ENCODE measurements at regions not wholly inside any gene's neighbourhood (a gene's known extent, or its start where the extent isn't known, plus 50 kb on each side); places are given as distances from the start of the nearest gene placed in this dataset.
"Not testable (repeated sequence)": the region's sequence is repeated elsewhere in the genome, so short reads cannot be mapped to it uniquely, and the experiment has no call there.

- POLR2A ChIA-PET = no interaction called here
Observed at GRCh38 chr7:114293289-114294012, 121.2 kb upstream of the FOXP2 start.

GRCh38 chr7:114279901-114280300 is 134.7 kb upstream of the FOXP2 start:
- POLR2A ChIA-PET = no interaction called here

More at GRCh38 chr7:114293289-114294012, 121.2 kb upstream of the FOXP2 start:
- CTCF ChIA-PET = no interaction called here

GRCh38 chr7:114273218-114273617 is 141.4 kb upstream of the FOXP2 start:
- POLR2A ChIA-PET = no interaction called here
- CTCF ChIA-PET = no interaction called here

More at GRCh38 chr7:114279901-114280300, 134.7 kb upstream of the FOXP2 start:
- CTCF ChIA-PET = no interaction called here

- ChIA-PET POLR2A (no interaction called here), CTCF (no interaction called here)
Observed at GRCh38 chr7:114269714-114270113, 144.9 kb upstream of the FOXP2 start.

- CTCF ChIA-PET, POLR2A ChIA-PET: not testable (repeated sequence)
Observed at GRCh38 chr7:114267550-114267949, 147.1 kb upstream of the FOXP2 start.

GRCh38 chr7:114264023-114264422 is 150.6 kb upstream of the FOXP2 start:
- ChIA-PET CTCF (no interaction called here), POLR2A (no interaction called here)

GRCh38 chr7:114263219-114263618 is 151.4 kb upstream of the FOXP2 start:
- CTCF ChIA-PET = no interaction called here
- POLR2A ChIA-PET = no interaction called here

- CTCF ChIA-PET = no interaction called here
- POLR2A ChIA-PET = no interaction called here
Observed at GRCh38 chr7:114255404-114255841, 159.2 kb upstream of the FOXP2 start.

- CTCF ChIA-PET = no interaction called here
- POLR2A ChIA-PET = no interaction called here
Observed at GRCh38 chr7:114243646-114244045, 171.0 kb upstream of the FOXP2 start.

GRCh38 chr7:114242992-114243507 is 171.6 kb upstream of the FOXP2 start:
- POLR2A ChIA-PET = no interaction called here
- CTCF ChIA-PET = no interaction called here

GRCh38 chr7:114229246-114229645 is 185.4 kb upstream of the FOXP2 start:
- ChIA-PET CTCF (no interaction called here), POLR2A (no interaction called here)

GRCh38 chr7:114225784-114226183 is 188.8 kb upstream of the FOXP2 start:
- POLR2A ChIA-PET = no interaction called here
- CTCF ChIA-PET = no interaction called here

GRCh38 chr7:114218283-114218682 is 196.3 kb upstream of the FOXP2 start:
- CTCF ChIA-PET = no interaction called here
- POLR2A ChIA-PET = no interaction called here

GRCh38 chr7:114217026-114217806 is 197.4 kb upstream of the FOXP2 start:
- POLR2A ChIA-PET = no interaction called here
- CTCF ChIA-PET = no interaction called here

- ChIA-PET POLR2A (no interaction called here), CTCF (no interaction called here)
Observed at GRCh38 chr7:114214466-114214865, 200.1 kb upstream of the FOXP2 start.

- ChIA-PET POLR2A (no interaction called here), CTCF (no interaction called here)
Observed at GRCh38 chr7:114212721-114213429, 201.7 kb upstream of the FOXP2 start.

- ChIA-PET CTCF (no interaction called here), POLR2A (no interaction called here)
Observed at GRCh38 chr7:114209968-114210367, 204.6 kb upstream of the FOXP2 start.

GRCh38 chr7:114206688-114207087 is 207.9 kb upstream of the FOXP2 start:
- CTCF ChIA-PET = no interaction called here

GRCh38 chr7:114196517-114196916 is 218.1 kb upstream of the FOXP2 start:
- ChIA-PET CTCF (no interaction called here), POLR2A (no interaction called here)

More at GRCh38 chr7:114206688-114207087, 207.9 kb upstream of the FOXP2 start:
- POLR2A ChIA-PET = no interaction called here

- ChIA-PET POLR2A (no interaction called here), CTCF (no interaction called here)
Observed at GRCh38 chr7:114190387-114190786, 224.2 kb upstream of the FOXP2 start.
